ENCODE measurements at regions not wholly inside any gene's neighbourhood (a gene's known extent, or its start where the extent isn't known, plus 50 kb on each side); places are given as distances from the start of the nearest gene placed in this dataset.

- TF ChIP-seq POLR2AphosphoS5 (IDR thresholded peaks at IDR 0.05), result no peak
- TF ChIP-seq, protein P1, sequence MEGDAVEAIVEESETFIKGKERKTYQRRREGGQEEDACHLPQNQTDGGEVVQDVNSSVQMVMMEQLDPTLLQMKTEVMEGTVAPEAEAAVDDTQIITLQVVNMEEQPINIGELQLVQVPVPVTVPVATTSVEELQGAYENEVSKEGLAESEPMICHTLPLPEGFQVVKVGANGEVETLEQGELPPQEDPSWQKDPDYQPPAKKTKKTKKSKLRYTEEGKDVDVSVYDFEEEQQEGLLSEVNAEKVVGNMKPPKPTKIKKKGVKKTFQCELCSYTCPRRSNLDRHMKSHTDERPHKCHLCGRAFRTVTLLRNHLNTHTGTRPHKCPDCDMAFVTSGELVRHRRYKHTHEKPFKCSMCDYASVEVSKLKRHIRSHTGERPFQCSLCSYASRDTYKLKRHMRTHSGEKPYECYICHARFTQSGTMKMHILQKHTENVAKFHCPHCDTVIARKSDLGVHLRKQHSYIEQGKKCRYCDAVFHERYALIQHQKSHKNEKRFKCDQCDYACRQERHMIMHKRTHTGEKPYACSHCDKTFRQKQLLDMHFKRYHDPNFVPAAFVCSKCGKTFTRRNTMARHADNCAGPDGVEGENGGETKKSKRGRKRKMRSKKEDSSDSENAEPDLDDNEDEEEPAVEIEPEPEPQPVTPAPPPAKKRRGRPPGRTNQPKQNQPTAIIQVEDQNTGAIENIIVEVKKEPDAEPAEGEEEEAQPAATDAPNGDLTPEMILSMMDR (IDR thresholded peaks at IDR 0.05 in 8 of 11, conservative IDR thresholded peaks at IDR 0.05 in 3 of 11), result no peak
Observed at GRCh38 chr13:85362980-85363379, 436.2 kb downstream of the SLITRK6 start.
